H9 (cell line): ENCODE measurements at regions not wholly inside any gene's neighbourhood (a gene's known extent, or its start where the extent isn't known, plus 50 kb on each side); places are given as distances from the start of the nearest gene placed in this dataset.

ENCODE experiments used
- DNase-seq: peaks from one replicate; pipeline ENCODE4 v3.0.0-alpha.2; 2017
- H2AFZ ChIP-seq: one replicate; pipeline ENCODE4 v1.6.1; 2013; ENCODE audit warnings: mild to moderate bottlenecking, low read length, control low read depth, moderate library complexity
- H2AK5ac ChIP-seq: 2 replicates; pipeline ENCODE4 v1.6.1; 2013; ENCODE audit warnings: low read length, control low read depth, mixed read lengths; ENCODE audit not compliant: insufficient read length
- H2BK120ac ChIP-seq: one replicate; pipeline ENCODE4 v1.6.1; 2013; ENCODE audit warnings: low read depth, mild to moderate bottlenecking, low read length, control low read depth, inconsistent platforms; ENCODE audit not compliant: poor library complexity, severe bottlenecking
- H2BK12ac ChIP-seq: 2 replicates; pipeline ENCODE4 v1.6.1; 2013; ENCODE audit warnings: low read length, control low read depth, mixed read lengths, low read depth; ENCODE audit not compliant: insufficient read length
- H2BK15ac ChIP-seq: 2 replicates; pipeline ENCODE4 v1.6.1; 2013; ENCODE audit warnings: low read depth, low read length, control low read depth
- H2BK20ac ChIP-seq: one replicate; pipeline ENCODE4 v1.6.1; 2013; ENCODE audit warnings: low read depth, mild to moderate bottlenecking, low read length, control low read depth, inconsistent platforms; ENCODE audit not compliant: poor library complexity, severe bottlenecking
- H2BK5ac ChIP-seq: 2 replicates; pipeline ENCODE4 v1.6.1; 2013; ENCODE audit warnings: low read length, control low read depth, mixed read lengths; ENCODE audit not compliant: insufficient read length
- H3K14ac ChIP-seq: 2 replicates; pipeline ENCODE4 v1.6.1; 2013; ENCODE audit warnings: low read length, control low read depth; ENCODE audit not compliant: insufficient read depth
- H3K18ac ChIP-seq: 2 replicates; pipeline ENCODE4 v1.6.1; 2013; ENCODE audit warnings: low read depth, mild to moderate bottlenecking, mixed read lengths, low read length, control low read depth; ENCODE audit not compliant: insufficient read length
- H3K23ac ChIP-seq: 2 replicates; pipeline ENCODE4 v1.6.1; 2013; ENCODE audit warnings: low read length, control low read depth, mixed read lengths, low read depth; ENCODE audit not compliant: insufficient read length
- H3K23me2 ChIP-seq: 2 replicates; pipeline ENCODE4 v1.6.1; 2013; ENCODE audit warnings: low read depth, mild to moderate bottlenecking, mixed read lengths, low read length, control low read depth; ENCODE audit not compliant: insufficient read length, poor library complexity, severe bottlenecking
- H3K27ac ChIP-seq: 2 replicates; pipeline ENCODE4 v1.5.1; 2013; ENCODE audit warnings: low read length, control low read depth, mixed read lengths, low read depth; ENCODE audit not compliant: insufficient read length
- H3K27me3 ChIP-seq: 2 replicates; pipeline ENCODE4 v1.6.1; 2013; ENCODE audit warnings: low read length, control low read depth, inconsistent platforms; ENCODE audit not compliant: insufficient read depth
- H3K4ac ChIP-seq: 2 replicates; pipeline ENCODE4 v1.6.1; 2013; ENCODE audit warnings: low read depth, mild to moderate bottlenecking, control low read depth, inconsistent platforms, low read length, moderate library complexity
- H3K4me1 ChIP-seq: 2 replicates; pipeline ENCODE4 v1.6.1; 2013; ENCODE audit warnings: low read length, control low read depth, inconsistent platforms; ENCODE audit not compliant: insufficient read depth
- H3K4me2 ChIP-seq: 2 replicates; pipeline ENCODE4 v1.6.1; 2013; ENCODE audit warnings: low read length, control low read depth, mixed read lengths; ENCODE audit not compliant: insufficient read length, insufficient read depth
- H3K56ac ChIP-seq: 2 replicates; pipeline ENCODE4 v1.6.1; 2013; ENCODE audit warnings: low read depth, mild to moderate bottlenecking, mixed read lengths, low read length, control low read depth; ENCODE audit not compliant: insufficient read length
- H3K79me1 ChIP-seq: 2 replicates; pipeline ENCODE4 v1.6.1; 2013; ENCODE audit warnings: low read depth, mild to moderate bottlenecking, moderate library complexity, low read length, control low read depth, inconsistent platforms; ENCODE audit not compliant: insufficient read depth, poor library complexity, severe bottlenecking
- H3K79me2 ChIP-seq: 2 replicates; pipeline ENCODE4 v1.6.1; 2013; ENCODE audit warnings: low read length, control low read depth, inconsistent platforms; ENCODE audit not compliant: insufficient read depth
- H3K9ac ChIP-seq: 2 replicates; pipeline ENCODE4 v1.6.1; 2013; ENCODE audit warnings: low read length, control low read depth, mixed read lengths; ENCODE audit not compliant: insufficient read length; ENCODE audit errors: extremely low read depth
- H3K9me3 ChIP-seq: one replicate; pipeline ENCODE4 v1.6.1; 2013; ENCODE audit warnings: low read depth, low read length, inconsistent platforms; ENCODE audit not compliant: control insufficient read depth
- H3T11ph ChIP-seq: one replicate; pipeline ENCODE4 v1.6.1; 2013; ENCODE audit warnings: mild to moderate bottlenecking, low read length, control low read depth, inconsistent platforms
- H4K20me1 ChIP-seq: one replicate; pipeline ENCODE4 v1.6.1; 2013; ENCODE audit not compliant: control insufficient read depth, insufficient read length, insufficient read depth
- H4K5ac ChIP-seq: 2 replicates; pipeline ENCODE4 v1.6.1; 2013; ENCODE audit warnings: low read depth, mild to moderate bottlenecking, mixed read lengths, low read length, control low read depth; ENCODE audit not compliant: insufficient read length
- H4K8ac ChIP-seq: replicated peaks from 2 replicates; pipeline ENCODE4 v1.6.1; 2013; ENCODE audit warnings: low read length, control low read depth, mixed read lengths, low read depth; ENCODE audit not compliant: insufficient read length
- H4K91ac ChIP-seq: 2 replicates; pipeline ENCODE4 v1.6.1; 2013; ENCODE audit warnings: low read depth, mild to moderate bottlenecking, moderate library complexity, mixed read lengths, low read length, control low read depth; ENCODE audit not compliant: insufficient read length
- H3K27ac Mint-ChIP-seq, 3 experiments: 2 replicates in 2 of 3; 3 replicates in 1 of 3; pipeline ENCODE4 v1.8.0; 2020 to 2021; ENCODE audit warnings: mixed read lengths in 3 of 3, mild to moderate bottlenecking in 1 of 3, moderate library complexity in 1 of 3
- H3K27me3 Mint-ChIP-seq: 2 replicates; pipeline ENCODE4 v1.8.0; 2021; ENCODE audit warnings: low read depth, mild to moderate bottlenecking, moderate library complexity, mixed read lengths
- H3K36me3 Mint-ChIP-seq, 3 experiments: 2 replicates in 2 of 3; 3 replicates in 1 of 3; pipeline ENCODE4 v1.8.0; 2020 to 2021; ENCODE audit warnings: low read depth in 3 of 3, mixed read lengths in 3 of 3; ENCODE audit not compliant: insufficient read depth in 1 of 3
- H3K4me1 Mint-ChIP-seq, 2 experiments: 2 replicates each; pipeline ENCODE4 v1.8.0; 2020; ENCODE audit warnings: mixed read lengths in 2 of 2
- H3K4me3 Mint-ChIP-seq, 2 experiments: 2 replicates in 1 of 2; 3 replicates in 1 of 2; pipeline ENCODE4 v1.8.0; 2020 to 2021; ENCODE audit warnings: mild to moderate bottlenecking in 2 of 2, mixed read lengths in 2 of 2, moderate library complexity in 1 of 2
- H3K9me3 Mint-ChIP-seq, 2 experiments: 2 replicates in 1 of 2; 3 replicates in 1 of 2; pipeline ENCODE4 v1.8.0; 2020; ENCODE audit warnings: mild to moderate bottlenecking in 2 of 2, mixed read lengths in 2 of 2, moderate library complexity in 1 of 2
- WGBS: extraction: QIAGEN DNeasy Blood & Tissue Kit; methylation state at CpG from one replicate; pipeline ENCODE4 v1.1.7; 2013; ENCODE audit warnings: missing lambda C conversion rate, low lambda C conversion rate, mixed read lengths; ENCODE audit not compliant: insufficient read length; ENCODE audit errors: extremely low coverage; 5-methylcytosine and 5-hydroxymethylcytosine counted together
- TF ChIP-seq, protein P1 (sequence below): fragments of 200-600 bp; sonication (generic); conservative IDR thresholded peaks from 3 replicates; pipeline ENCODE4 v1.8.0; 2021; ENCODE audit warnings: antibody characterized with exemption, mild to moderate bottlenecking

DNA sequence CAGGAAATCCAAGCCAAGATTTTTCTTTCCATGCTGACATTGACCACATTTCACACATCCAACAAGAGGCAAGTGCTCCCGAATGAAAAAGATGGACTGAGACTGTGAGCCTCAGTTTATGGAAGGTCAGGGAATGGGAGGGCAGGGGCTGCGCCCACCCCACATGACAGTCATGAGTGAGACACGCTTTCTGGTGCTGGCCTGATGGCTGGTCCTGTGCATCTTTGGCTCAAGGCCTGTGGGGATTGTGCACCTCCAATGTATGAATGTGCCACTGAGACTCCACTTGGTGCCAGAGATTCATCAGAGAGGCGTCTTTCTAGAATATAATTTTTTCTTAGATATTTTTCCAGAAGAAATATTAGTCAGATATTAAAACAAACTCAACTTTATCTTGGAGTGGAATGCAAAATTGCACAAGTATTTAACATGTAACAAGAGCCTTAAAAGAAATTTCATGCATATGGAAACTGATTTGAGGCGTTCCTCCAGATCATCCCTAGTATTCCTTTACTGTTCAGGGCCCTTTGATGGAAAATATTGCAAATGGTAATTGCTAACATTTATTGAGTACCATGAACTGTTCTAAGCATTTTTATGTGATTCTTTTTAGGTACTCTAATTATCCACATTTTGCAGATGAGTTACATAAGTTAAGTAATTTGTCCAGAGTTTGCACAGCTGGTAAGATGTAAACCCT is 87.3 kb upstream of the GPR45 start:
- Histone ChIP-seq H3K23me2 (no peaks in the 10 kb centered on the region), H2BK15ac (no peak overlapping the region), H4K5ac (no peak overlapping the region), H2AK5ac (no peak overlapping the region), H3K4me2 (no peak overlapping the region), H3K56ac (no peak overlapping the region), H2BK12ac (no peak overlapping the region), H2AFZ (no peak overlapping the region), H3K27ac (no peak overlapping the region), H3K9ac (no peak overlapping the region), H3K27me3 (no peaks in the 10 kb centered on the region), H4K91ac (no peak overlapping the region), H2BK5ac (no peak overlapping the region), H3K4me1 (no peaks in the 10 kb centered on the region), H3K4ac (no peak overlapping the region), H3K79me2 (no peaks in the 10 kb centered on the region), H2BK20ac (no peak overlapping the region), H4K8ac (no peak overlapping the region), H3T11ph (no peak overlapping the region), H3K9me3 (no peaks in the 10 kb centered on the region), H3K18ac (no peak overlapping the region), H3K14ac (no peak overlapping the region), H4K20me1 (no peaks in the 10 kb centered on the region), H2BK120ac (no peak overlapping the region), H3K23ac (no peak overlapping the region), H3K79me1 (no peaks in the 10 kb centered on the region)
- H3K36me3 Mint-ChIP-seq = peaks cover 0 to 25% (median 9%) of the 10 kb centered on the region in 3 experiments; a peak in 5 of 7 replicates
- no peak for DNase-seq
- no CpG with 5 or more reads among the region's 5 CpGs for WGBS
- no peak overlapping the region for H3K27ac Mint-ChIP-seq
- peaks cover 24 to 28% of the 10 kb centered on the region in 2 experiments for H3K9me3 Mint-ChIP-seq
- TF ChIP-seq, protein P1, sequence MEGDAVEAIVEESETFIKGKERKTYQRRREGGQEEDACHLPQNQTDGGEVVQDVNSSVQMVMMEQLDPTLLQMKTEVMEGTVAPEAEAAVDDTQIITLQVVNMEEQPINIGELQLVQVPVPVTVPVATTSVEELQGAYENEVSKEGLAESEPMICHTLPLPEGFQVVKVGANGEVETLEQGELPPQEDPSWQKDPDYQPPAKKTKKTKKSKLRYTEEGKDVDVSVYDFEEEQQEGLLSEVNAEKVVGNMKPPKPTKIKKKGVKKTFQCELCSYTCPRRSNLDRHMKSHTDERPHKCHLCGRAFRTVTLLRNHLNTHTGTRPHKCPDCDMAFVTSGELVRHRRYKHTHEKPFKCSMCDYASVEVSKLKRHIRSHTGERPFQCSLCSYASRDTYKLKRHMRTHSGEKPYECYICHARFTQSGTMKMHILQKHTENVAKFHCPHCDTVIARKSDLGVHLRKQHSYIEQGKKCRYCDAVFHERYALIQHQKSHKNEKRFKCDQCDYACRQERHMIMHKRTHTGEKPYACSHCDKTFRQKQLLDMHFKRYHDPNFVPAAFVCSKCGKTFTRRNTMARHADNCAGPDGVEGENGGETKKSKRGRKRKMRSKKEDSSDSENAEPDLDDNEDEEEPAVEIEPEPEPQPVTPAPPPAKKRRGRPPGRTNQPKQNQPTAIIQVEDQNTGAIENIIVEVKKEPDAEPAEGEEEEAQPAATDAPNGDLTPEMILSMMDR = no peak
- H3K27me3 Mint-ChIP-seq = peaks cover 7% of the 10 kb centered on the region
- no peaks in the 10 kb centered on the region for H3K4me1 Mint-ChIP-seq
- no peak overlapping the region for H3K4me3 Mint-ChIP-seq
